ENCODE measurements at regions not wholly inside any gene's neighbourhood (a gene's known extent, or its start where the extent isn't known, plus 50 kb on each side); places are given as distances from the start of the nearest gene placed in this dataset.

GRCh38 chr4:102168580-102168979 lies 176.7 kb downstream of the SLC39A8 start:
- TF ChIP-seq CTCF (IDR thresholded peaks at IDR 0.05; ENCODE audit: control extremely low read depth, extremely low read depth), result no peak
- WGBS, 2 donors, result 92 to 96% methylated on average over 4 of the region's 4 CpGs

GRCh38 chr4:102165584-102165983 lies 179.7 kb downstream of the SLC39A8 start:
- ATAC-seq (ENCODE audit: insufficient read depth, low FRiP score) (no peak), DNase-seq (no peak)
- Histone ChIP-seq H3K9me3 (ENCODE audit: control insufficient read depth in 4 of 4, insufficient read depth in 3 of 4, low read length in 3 of 4) (peaks cover 0 to 4% (median 0%) of the 10 kb centered on the region in 4 donors), H3K27ac (ENCODE audit: low read depth in 1 of 2, low read length in 1 of 2) (no peak overlapping the region), H3K9ac (ENCODE audit: insufficient read depth in 1 of 2, low read length in 2 of 2) (no peak overlapping the region), H3K4me3 (no peak overlapping the region), H3K27me3 (ENCODE audit: control insufficient read depth in 3 of 3, insufficient read depth in 3 of 3, low read length in 2 of 3) (no peaks in the 10 kb centered on the region), H3K36me3 (ENCODE audit: control insufficient read depth in 4 of 4, insufficient read depth in 4 of 4, low read length in 4 of 4) (no peaks in the 10 kb centered on the region), H3K4me1 (ENCODE audit: control insufficient read depth in 5 of 5, insufficient read depth in 5 of 5, low read length in 5 of 5) (no peaks in the 10 kb centered on the region)
- 81 to 91% methylated on average over 8 of the region's 8 CpGs for WGBS, 2 donors
- TF ChIP-seq CTCF (IDR thresholded peaks at IDR 0.05; ENCODE audit: control extremely low read depth, extremely low read depth), result no peak

More at GRCh38 chr4:102168580-102168979, 176.7 kb downstream of the SLC39A8 start:
- Histone ChIP-seq H3K4me3 (no peak overlapping the region), H3K36me3 (ENCODE audit: control insufficient read depth in 4 of 4, insufficient read depth in 4 of 4, low read length in 4 of 4) (no peaks in the 10 kb centered on the region), H3K27ac (ENCODE audit: low read depth in 1 of 2, low read length in 1 of 2) (no peak overlapping the region), H3K4me1 (ENCODE audit: control insufficient read depth in 5 of 5, insufficient read depth in 5 of 5, low read length in 5 of 5) (no peaks in the 10 kb centered on the region), H3K9ac (ENCODE audit: insufficient read depth in 1 of 2, low read length in 2 of 2) (no peak overlapping the region), H3K9me3 (ENCODE audit: control insufficient read depth in 4 of 4, insufficient read depth in 3 of 4, low read length in 3 of 4) (peaks cover 0 to 4% (median 0%) of the 10 kb centered on the region in 4 donors), H3K27me3 (ENCODE audit: control insufficient read depth in 3 of 3, insufficient read depth in 3 of 3, low read length in 2 of 3) (no peaks in the 10 kb centered on the region)
- DNase-seq (no peak), ATAC-seq (ENCODE audit: insufficient read depth, low FRiP score) (no peak)

DNA sequence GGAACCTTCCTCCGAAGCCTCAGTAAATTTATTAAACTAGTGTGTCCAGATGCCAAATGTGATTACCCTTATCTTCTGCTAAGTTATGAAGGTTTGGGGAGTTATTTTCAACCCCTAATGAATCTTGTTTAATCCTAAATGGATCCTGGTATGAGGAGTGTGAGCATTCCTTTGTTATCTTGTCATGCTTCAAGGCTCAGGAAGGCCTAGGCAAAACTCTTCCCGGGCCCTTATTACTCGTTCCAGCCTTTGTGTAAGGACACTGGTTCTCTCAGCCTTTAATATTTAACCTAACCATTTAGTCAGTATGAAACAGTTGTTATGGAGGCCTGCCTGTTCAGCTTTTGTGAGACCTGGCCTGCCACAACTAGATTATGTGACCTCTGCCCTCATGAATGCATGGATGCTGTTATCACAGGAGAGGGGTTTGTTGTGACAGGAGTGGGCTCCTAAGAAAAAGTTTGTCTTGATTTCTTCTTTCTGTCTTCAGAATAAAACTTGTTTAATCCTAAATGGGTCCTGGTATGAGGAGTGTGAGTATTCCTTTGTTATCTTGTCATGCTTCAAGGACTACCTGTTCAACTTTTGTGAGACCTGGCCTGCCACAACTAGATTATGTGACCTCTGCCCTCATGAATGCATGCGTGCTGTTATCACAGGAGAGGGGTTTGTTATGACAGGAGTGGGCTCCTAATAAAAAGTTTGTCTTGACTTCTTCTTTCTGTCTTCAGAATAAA lies 181.7 kb downstream of the SLC39A8 start:
- no peak for ATAC-seq (ENCODE audit: insufficient read depth, low FRiP score)

More for the DNA sequence above, 181.7 kb downstream of the SLC39A8 start:
- Histone ChIP-seq H3K27me3 (ENCODE audit: control insufficient read depth in 3 of 3, insufficient read depth in 3 of 3, low read length in 2 of 3) (no peaks in the 10 kb centered on the region), H3K4me3 (no peak overlapping the region), H3K4me1 (ENCODE audit: control insufficient read depth in 5 of 5, insufficient read depth in 5 of 5, low read length in 5 of 5) (no peaks in the 10 kb centered on the region), H3K9me3 (ENCODE audit: control insufficient read depth in 4 of 4, insufficient read depth in 3 of 4, low read length in 3 of 4) (peaks cover 0 to 4% (median 0%) of the 10 kb centered on the region in 4 donors), H3K36me3 (ENCODE audit: control insufficient read depth in 4 of 4, insufficient read depth in 4 of 4, low read length in 4 of 4) (no peaks in the 10 kb centered on the region), H3K27ac (ENCODE audit: low read depth in 1 of 2, low read length in 1 of 2) (no peak overlapping the region), H3K9ac (ENCODE audit: insufficient read depth in 1 of 2, low read length in 2 of 2) (no peak overlapping the region)
- WGBS, 2 donors, result 49 to 69% methylated on average over 4 of the region's 4 CpGs
- no peak for DNase-seq
- TF ChIP-seq CTCF (IDR thresholded peaks at IDR 0.05; ENCODE audit: control extremely low read depth, extremely low read depth), result no peak
